Ecto neural progenitor cell (in vitro differentiated cells): ENCODE measurements at regions not wholly inside any gene's neighbourhood (a gene's known extent, or its start where the extent isn't known, plus 50 kb on each side); places are given as distances from the start of the nearest gene placed in this dataset.

Experiments used
- DNase-seq: peaks from one replicate; pipeline ENCODE4 v3.0.0-alpha.2; 2018; ENCODE audit warnings: low spot score

- no peak for DNase-seq
These were observed 111.2 kb upstream of the TMEM18 start for GRCh38 chr2:788227-789032.

GRCh38 chr2:784753-785152, 107.5 kb upstream of the TMEM18 start:
- no peak for DNase-seq

GRCh38 chr2:780581-780980, 103.4 kb upstream of the TMEM18 start:
- no peak for DNase-seq

GRCh38 chr2:780002-780401, 102.8 kb upstream of the TMEM18 start:
- DNase-seq = no peak

GRCh38 chr2:778731-779350, 101.6 kb upstream of the TMEM18 start:
- DNase-seq = no peak

GRCh38 chr2:777546-777945, 100.3 kb upstream of the TMEM18 start:
- no peak for DNase-seq

- DNase-seq = no peak
These were observed 99.8 kb upstream of the TMEM18 start for GRCh38 chr2:777051-777450.

- no peak for DNase-seq
These were observed 99.3 kb upstream of the TMEM18 start for GRCh38 chr2:776487-776886.

- no peak for DNase-seq
These were observed 98.8 kb upstream of the TMEM18 start for GRCh38 chr2:776038-776437.

- no peak for DNase-seq
These were observed 97.2 kb upstream of the TMEM18 start for GRCh38 chr2:774436-774835.

GRCh38 chr2:773256-774160, 96.3 kb upstream of the TMEM18 start:
- no peak for DNase-seq

GRCh38 chr2:771538-771937, 94.3 kb upstream of the TMEM18 start:
- DNase-seq = no peak

- no peak for DNase-seq
These were observed 93.6 kb upstream of the TMEM18 start for GRCh38 chr2:770776-771175.

GRCh38 chr2:769771-770170, 92.6 kb upstream of the TMEM18 start:
- DNase-seq = no peak

GRCh38 chr2:768451-768850, 91.2 kb upstream of the TMEM18 start:
- DNase-seq = no peak

GRCh38 chr2:767944-768343, 90.7 kb upstream of the TMEM18 start:
- DNase-seq = no peak

GRCh38 chr2:767440-767839, 90.2 kb upstream of the TMEM18 start:
- DNase-seq = no peak

GRCh38 chr2:766255-766654, 89.0 kb upstream of the TMEM18 start:
- no peak for DNase-seq

GRCh38 chr2:765369-765768, 88.2 kb upstream of the TMEM18 start:
- no peak for DNase-seq

GRCh38 chr2:763766-764525, 86.7 kb upstream of the TMEM18 start:
- no peak for DNase-seq

- no peak for DNase-seq
These were observed 85.4 kb upstream of the TMEM18 start for GRCh38 chr2:762646-763045.

GRCh38 chr2:761384-761783, 84.2 kb upstream of the TMEM18 start:
- no peak for DNase-seq
